Colonic mucosa (tissue), 4 donors: ENCODE measurements at regions not wholly inside any gene's neighbourhood (a gene's known extent, or its start where the extent isn't known, plus 50 kb on each side); places are given as distances from the start of the nearest gene placed in this dataset.

Experiments
- DNase-seq: peaks from one replicate; pipeline ENCODE4 v3.0.0-alpha.2; 2020
- H3K27ac ChIP-seq: fragments of 200-600 bp; one replicate; pipeline ENCODE4 v1.8.0; 2021
- H3K27me3 ChIP-seq: fragments of 200-600 bp; one replicate; pipeline ENCODE4 v1.8.0; 2021
- H3K36me3 ChIP-seq: fragments of 200-600 bp; one replicate; pipeline ENCODE4 v1.8.0; 2021
- H3K4me1 ChIP-seq: fragments of 200-600 bp; one replicate; pipeline ENCODE4 v1.8.0; 2021; ENCODE audit warnings: mild to moderate bottlenecking
- H3K4me3 ChIP-seq: fragments of 200-600 bp; one replicate; pipeline ENCODE4 v1.8.0; 2021
- H3K9ac ChIP-seq, 2 donors: one replicate each; pipeline ENCODE4 v1.7.0; 2013; ENCODE audit warnings: control low read depth in 2 of 2, low read depth in 2 of 2, low read length in 2 of 2
- H3K9me3 ChIP-seq: fragments of 200-600 bp; one replicate; pipeline ENCODE4 v1.8.0; 2021
- intact Hi-C: fragments of 100-400 bp; cut with DNase I; formaldehyde crosslinking; loops from one replicate; pipeline ENCODE4 v1.14.1; 2022
- TF ChIP-seq, protein P1 (sequence below): fragments of 200-600 bp; IDR thresholded peaks from one replicate; pipeline ENCODE4 v1.8.0; 2022; ENCODE audit warnings: antibody characterized with exemption, mild to moderate bottlenecking
- donor health status: healthy.
- donor health status: DM: no; HTN: no; CAD: no.
- donor health status: DM: no; HTN: no; CAD: no.

DNA sequence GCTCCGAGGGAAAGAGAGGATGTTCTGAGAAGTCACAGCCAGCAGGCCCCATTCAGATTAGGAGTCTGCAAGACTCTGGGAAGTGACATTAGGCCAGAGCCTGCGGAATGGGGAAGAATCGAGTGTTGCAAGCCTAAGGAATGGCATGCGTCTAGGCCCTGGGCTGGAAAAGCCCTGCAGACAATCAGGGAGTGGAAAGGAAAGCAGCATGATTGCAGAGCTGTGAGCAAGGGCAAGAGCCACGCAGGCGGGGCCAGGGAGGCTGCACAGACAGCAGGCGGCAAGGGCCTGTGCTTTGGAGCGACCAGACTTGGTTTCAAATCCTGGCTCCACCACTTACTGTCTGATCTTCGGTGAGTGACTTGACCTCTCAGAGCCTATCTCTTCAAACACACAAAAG is 118.2 kb downstream of the RRAGC start:
- intact Hi-C loops: no loop called here
- Histone ChIP-seq H3K4me3 (no peak overlapping the region), H3K9me3 (no peaks in the 10 kb centered on the region), H3K27me3 (no peaks in the 10 kb centered on the region), H3K9ac (no peak overlapping the region), H3K36me3 (no peaks in the 10 kb centered on the region), H3K27ac (no peak overlapping the region), H3K4me1 (no peaks in the 10 kb centered on the region)
- no peak for DNase-seq
- TF ChIP-seq, protein P1, sequence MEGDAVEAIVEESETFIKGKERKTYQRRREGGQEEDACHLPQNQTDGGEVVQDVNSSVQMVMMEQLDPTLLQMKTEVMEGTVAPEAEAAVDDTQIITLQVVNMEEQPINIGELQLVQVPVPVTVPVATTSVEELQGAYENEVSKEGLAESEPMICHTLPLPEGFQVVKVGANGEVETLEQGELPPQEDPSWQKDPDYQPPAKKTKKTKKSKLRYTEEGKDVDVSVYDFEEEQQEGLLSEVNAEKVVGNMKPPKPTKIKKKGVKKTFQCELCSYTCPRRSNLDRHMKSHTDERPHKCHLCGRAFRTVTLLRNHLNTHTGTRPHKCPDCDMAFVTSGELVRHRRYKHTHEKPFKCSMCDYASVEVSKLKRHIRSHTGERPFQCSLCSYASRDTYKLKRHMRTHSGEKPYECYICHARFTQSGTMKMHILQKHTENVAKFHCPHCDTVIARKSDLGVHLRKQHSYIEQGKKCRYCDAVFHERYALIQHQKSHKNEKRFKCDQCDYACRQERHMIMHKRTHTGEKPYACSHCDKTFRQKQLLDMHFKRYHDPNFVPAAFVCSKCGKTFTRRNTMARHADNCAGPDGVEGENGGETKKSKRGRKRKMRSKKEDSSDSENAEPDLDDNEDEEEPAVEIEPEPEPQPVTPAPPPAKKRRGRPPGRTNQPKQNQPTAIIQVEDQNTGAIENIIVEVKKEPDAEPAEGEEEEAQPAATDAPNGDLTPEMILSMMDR: no peak

DNA sequence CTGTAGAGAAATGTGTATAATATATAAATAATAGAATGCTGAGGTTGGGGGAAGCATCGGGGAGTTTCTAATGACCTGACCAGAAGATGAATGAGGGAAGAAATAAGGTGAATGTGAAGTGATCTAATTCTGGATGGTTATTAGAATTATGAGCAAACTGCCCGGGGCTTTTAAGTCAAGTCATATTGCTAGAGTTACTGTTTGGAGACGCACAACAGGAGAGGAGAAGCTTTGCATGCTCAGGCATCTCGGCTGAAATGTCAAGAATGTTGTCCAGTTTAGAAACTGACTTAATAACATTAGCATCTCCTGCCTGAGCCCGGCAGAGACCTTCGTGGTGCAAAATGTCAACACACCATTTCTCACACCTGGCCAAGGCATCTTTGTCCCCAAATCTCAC is 119.1 kb downstream of the RRAGC start:
- H3K27me3 ChIP-seq: no peaks in the 10 kb centered on the region

DNA sequence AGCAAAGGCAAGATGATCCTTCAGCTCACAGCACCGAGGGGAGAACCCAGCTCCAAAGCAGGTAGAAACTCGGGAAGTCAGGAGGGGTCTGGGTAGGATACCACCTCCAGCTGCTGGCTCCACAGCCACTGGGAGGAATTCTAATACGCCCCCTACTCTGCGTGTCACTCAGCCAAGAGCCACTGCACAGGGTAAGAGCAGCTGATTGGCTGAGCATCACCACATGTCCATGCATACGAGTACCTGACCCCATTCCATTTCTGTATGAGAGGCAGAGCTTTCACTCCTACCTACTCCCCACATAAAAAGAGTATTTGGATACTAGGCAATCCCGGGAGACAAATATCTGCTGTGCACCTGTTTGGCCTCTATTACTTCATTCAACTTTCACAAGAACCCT is 121.4 kb downstream of the RRAGC start:
- Histone ChIP-seq H3K27me3 (no peaks in the 10 kb centered on the region), H3K9ac (no peak overlapping the region), H3K4me1 (no peaks in the 10 kb centered on the region), H3K36me3 (no peaks in the 10 kb centered on the region), H3K4me3 (no peak overlapping the region), H3K9me3 (no peaks in the 10 kb centered on the region), H3K27ac (no peak overlapping the region)
- TF ChIP-seq, protein P1: no peak
- intact Hi-C loops: no loop called here
- DNase-seq: no peak

More for the DNA sequence above, 119.1 kb downstream of the RRAGC start:
- no peaks in the 10 kb centered on the region for H3K36me3 ChIP-seq
- H3K27ac ChIP-seq: no peak overlapping the region
- H3K4me1 ChIP-seq: no peaks in the 10 kb centered on the region
- H3K9me3 ChIP-seq: no peaks in the 10 kb centered on the region
- TF ChIP-seq, protein P1: no peak
- intact Hi-C loops: no loop called here
- H3K9ac ChIP-seq: no peak overlapping the region
- no peak for DNase-seq
- no peak overlapping the region for H3K4me3 ChIP-seq

DNA sequence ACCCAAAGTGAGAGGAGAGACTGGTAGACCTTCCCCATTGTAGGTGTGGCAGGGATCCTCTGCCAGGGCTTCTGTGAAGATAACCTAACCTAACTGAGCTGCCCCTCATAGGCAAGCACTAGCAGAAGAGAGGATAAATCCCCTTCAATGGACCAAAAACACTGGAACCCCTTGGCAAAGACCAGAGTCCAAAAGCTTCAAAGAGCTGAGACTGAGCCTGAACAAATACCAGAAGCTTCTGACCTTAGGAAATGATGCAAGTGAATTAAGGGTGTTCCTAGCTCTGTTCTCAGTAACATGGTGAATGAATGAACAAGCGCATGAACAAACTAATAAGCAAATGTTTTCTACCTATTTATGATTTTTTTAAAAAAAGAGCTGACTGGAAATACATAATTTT is 123.2 kb downstream of the RRAGC start:
- intact Hi-C loops: no loop called here
- no peak overlapping the region for H3K4me3 ChIP-seq
- no peak for DNase-seq
- TF ChIP-seq, protein P1: no peak
- H3K36me3 ChIP-seq: no peaks in the 10 kb centered on the region
- no peaks in the 10 kb centered on the region for H3K27me3 ChIP-seq
- H3K9ac ChIP-seq: no peak overlapping the region
- H3K4me1 ChIP-seq: no peaks in the 10 kb centered on the region
- H3K9me3 ChIP-seq: no peaks in the 10 kb centered on the region
- no peak overlapping the region for H3K27ac ChIP-seq

DNA sequence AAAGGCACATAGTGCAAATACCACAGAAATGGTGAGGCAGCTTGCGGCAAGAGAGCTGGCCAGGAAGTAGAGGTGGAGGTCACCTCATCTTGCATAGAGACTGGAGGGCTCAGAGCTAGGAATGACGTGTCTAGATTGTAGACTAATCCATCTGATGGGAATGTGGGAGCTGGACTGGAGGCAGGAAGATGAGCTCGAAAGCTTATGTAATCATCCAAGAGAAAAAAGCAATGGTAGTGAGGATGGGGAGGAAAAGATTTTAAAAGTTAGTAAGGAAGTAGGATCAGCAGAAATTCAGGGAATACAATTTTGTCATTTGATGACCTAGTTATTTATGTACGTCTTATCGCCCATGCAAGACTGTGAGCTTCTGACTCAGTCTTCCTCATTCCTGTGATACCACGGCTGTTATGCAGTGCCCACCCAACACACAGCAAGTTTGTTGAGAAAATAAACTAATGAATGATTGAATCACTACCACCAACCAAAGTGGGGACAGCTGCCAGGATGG is 123.9 kb downstream of the RRAGC start:
- DNase-seq: no peak
- Histone ChIP-seq H3K4me3 (no peak overlapping the region), H3K4me1 (no peaks in the 10 kb centered on the region), H3K36me3 (no peaks in the 10 kb centered on the region), H3K9me3 (no peaks in the 10 kb centered on the region), H3K27ac (no peak overlapping the region), H3K9ac (no peak overlapping the region), H3K27me3 (no peaks in the 10 kb centered on the region)
- TF ChIP-seq, protein P1: no peak
- intact Hi-C loops: no loop called here
